Prostate gland (tissue), 2 donors: ENCODE measurements at regions not wholly inside any gene's neighbourhood (a gene's known extent, or its start where the extent isn't known, plus 50 kb on each side); places are given as distances from the start of the nearest gene placed in this dataset.

ENCODE experiments used
- DNase-seq: peaks from one replicate; pipeline ENCODE4 v3.0.0-alpha.2; 2019; ENCODE audit warnings: low spot score
- H3K27ac ChIP-seq, 2 donors: fragments of 200-600 bp; sonication (generic); 2 replicates each; pipeline ENCODE4 v1.5.1; 2017 to 2019
- H3K27me3 ChIP-seq: fragments of 200-600 bp; sonication (generic); replicated peaks from 2 replicates; pipeline ENCODE4 v1.5.1; 2019; ENCODE audit not compliant: insufficient read depth
- H3K36me3 ChIP-seq, 2 donors: fragments of 200-600 bp; sonication (generic); 1 replicate in 1 of 2; 2 replicates in 1 of 2; pipeline versions ENCODE4 v1.5.1 to v1.8.1; 2017 to 2019
- H3K4me1 ChIP-seq: fragments of 200-600 bp; sonication (generic); replicated peaks from 2 replicates; pipeline ENCODE4 v1.5.1; 2019
- H3K4me3 ChIP-seq, 2 donors: fragments of 200-600 bp; sonication (generic); 2 replicates each; pipeline ENCODE4 v1.5.1; 2017 to 2019
- H3K9me3 ChIP-seq: fragments of 200-600 bp; sonication (generic); 2 replicates; pipeline ENCODE4 v1.5.1; 2017
- POLR2A ChIP-seq: fragments of 450-650 bp; IDR thresholded peaks from one replicate; pipeline ENCODE4 v1.6.1; 2016; ENCODE audit warnings: antibody characterized with exemption, mild to moderate bottlenecking
- POLR2AphosphoS5 ChIP-seq: sonication (generic); formaldehyde crosslinking; IDR thresholded peaks from one replicate; pipeline ENCODE4 v1.6.1; 2017; ENCODE audit warnings: antibody characterized with exemption
- WGBS: methylation state at CpG from one replicate; pipeline ENCODE4 v1.1.5; 2018; 5-methylcytosine and 5-hydroxymethylcytosine counted together
- intact Hi-C: fragments of 100-400 bp; cut with DNase I; formaldehyde crosslinking; loops from one replicate; pipeline ENCODE4 v1.14.2; 2022
- TF ChIP-seq, protein P1 (sequence below), 4 experiments: fragments of 200-600 bp in 2 of 4; fragments of 450-650 bp in 2 of 4; sonication (generic) in 2 of 4; IDR thresholded peaks; 1 replicate in 3 of 4; 2 replicates in 1 of 4; pipeline ENCODE4 v1.5.1; 2016 to 2019; ENCODE audit warnings: antibody characterized with exemption in 4 of 4, mild to moderate bottlenecking in 2 of 4, moderate library complexity in 2 of 4

DNA sequence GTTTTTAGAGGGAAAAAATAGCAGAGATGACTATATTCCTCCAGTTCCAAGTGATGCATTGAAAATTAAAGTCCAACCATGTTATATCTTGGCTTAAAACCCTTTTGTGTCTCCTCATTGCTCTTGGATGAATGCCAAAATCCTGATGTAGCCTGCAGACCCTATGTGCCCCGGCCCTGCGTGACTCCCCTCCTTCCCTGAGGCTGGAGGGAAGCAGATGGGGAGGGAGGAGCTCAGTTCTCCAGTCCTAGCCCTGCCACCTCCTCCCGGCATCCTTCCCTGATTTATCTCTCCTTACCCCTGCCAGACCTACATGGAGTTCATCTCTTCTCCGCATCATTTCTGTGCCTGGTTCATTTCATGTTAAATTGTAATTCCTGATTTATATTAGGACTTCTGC lies 397.4 kb downstream of the PTPRU start:
- Histone ChIP-seq H3K27ac (no peak overlapping the region), H3K9me3 (no peaks in the 10 kb centered on the region), H3K27me3 (peaks cover 2% of the 10 kb centered on the region), H3K36me3 (no peaks in the 10 kb centered on the region), H3K4me1 (no peaks in the 10 kb centered on the region), H3K4me3 (no peak overlapping the region)
- TF ChIP-seq POLR2A: no peak
- DNase-seq: no peak
- intact Hi-C loops: no loop called here
- 51% methylated on average over 4 of the region's 4 CpGs for WGBS

DNA sequence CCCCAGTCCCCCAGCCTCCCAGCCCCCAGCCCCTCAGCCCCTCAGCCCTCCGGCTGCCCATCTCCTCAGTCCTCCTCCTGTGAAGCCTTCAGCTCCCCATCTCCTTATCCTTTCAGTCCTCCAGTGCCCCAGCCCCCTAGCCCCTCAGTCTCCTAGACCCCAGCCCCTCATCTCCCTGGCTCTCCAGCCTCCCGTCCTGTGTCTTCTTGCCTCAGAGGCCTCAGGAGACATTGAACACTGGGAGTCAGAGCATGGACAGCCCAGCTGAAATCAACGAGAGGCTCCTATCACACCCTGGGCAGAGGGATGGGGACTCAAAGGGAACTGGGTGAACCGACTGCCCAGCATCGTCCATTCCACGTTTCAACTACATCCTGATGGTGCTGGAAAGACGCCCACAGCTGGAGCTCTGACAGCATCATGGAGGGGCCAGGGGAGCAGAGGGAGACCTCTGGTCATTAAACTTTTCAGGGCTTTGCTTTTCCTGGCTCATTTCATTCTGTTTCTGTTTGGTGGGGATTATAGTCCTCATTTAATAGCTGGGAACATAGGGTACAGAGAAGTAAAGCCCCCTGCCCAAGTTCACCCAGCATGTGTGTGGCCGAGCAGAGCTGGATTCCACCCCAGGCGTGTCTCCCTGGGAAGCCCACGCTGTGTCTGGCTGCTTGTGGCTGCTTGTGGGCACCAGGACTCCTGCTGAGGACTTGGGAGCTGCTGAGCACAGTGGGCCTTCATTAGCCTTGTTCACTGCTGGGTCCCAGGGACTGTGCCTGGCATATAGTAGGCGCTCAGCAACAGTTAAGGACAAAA lies 396.7 kb downstream of the PTPRU start:
- H3K27ac ChIP-seq: no peak overlapping the region
- peaks cover 2% of the 10 kb centered on the region for H3K27me3 ChIP-seq
- H3K4me1 ChIP-seq: no peaks in the 10 kb centered on the region
- no peak overlapping the region for H3K4me3 ChIP-seq
- no peaks in the 10 kb centered on the region for H3K36me3 ChIP-seq
- no peak for TF ChIP-seq POLR2AphosphoS5
- TF ChIP-seq, protein P1, sequence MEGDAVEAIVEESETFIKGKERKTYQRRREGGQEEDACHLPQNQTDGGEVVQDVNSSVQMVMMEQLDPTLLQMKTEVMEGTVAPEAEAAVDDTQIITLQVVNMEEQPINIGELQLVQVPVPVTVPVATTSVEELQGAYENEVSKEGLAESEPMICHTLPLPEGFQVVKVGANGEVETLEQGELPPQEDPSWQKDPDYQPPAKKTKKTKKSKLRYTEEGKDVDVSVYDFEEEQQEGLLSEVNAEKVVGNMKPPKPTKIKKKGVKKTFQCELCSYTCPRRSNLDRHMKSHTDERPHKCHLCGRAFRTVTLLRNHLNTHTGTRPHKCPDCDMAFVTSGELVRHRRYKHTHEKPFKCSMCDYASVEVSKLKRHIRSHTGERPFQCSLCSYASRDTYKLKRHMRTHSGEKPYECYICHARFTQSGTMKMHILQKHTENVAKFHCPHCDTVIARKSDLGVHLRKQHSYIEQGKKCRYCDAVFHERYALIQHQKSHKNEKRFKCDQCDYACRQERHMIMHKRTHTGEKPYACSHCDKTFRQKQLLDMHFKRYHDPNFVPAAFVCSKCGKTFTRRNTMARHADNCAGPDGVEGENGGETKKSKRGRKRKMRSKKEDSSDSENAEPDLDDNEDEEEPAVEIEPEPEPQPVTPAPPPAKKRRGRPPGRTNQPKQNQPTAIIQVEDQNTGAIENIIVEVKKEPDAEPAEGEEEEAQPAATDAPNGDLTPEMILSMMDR (IDR thresholded peaks at IDR 0.05): no peak
- no peak for TF ChIP-seq POLR2A
- intact Hi-C loops: no loop called here
- WGBS: 63% methylated on average over 11 of the region's 11 CpGs
- no peaks in the 10 kb centered on the region for H3K9me3 ChIP-seq
- no peak for DNase-seq

DNA sequence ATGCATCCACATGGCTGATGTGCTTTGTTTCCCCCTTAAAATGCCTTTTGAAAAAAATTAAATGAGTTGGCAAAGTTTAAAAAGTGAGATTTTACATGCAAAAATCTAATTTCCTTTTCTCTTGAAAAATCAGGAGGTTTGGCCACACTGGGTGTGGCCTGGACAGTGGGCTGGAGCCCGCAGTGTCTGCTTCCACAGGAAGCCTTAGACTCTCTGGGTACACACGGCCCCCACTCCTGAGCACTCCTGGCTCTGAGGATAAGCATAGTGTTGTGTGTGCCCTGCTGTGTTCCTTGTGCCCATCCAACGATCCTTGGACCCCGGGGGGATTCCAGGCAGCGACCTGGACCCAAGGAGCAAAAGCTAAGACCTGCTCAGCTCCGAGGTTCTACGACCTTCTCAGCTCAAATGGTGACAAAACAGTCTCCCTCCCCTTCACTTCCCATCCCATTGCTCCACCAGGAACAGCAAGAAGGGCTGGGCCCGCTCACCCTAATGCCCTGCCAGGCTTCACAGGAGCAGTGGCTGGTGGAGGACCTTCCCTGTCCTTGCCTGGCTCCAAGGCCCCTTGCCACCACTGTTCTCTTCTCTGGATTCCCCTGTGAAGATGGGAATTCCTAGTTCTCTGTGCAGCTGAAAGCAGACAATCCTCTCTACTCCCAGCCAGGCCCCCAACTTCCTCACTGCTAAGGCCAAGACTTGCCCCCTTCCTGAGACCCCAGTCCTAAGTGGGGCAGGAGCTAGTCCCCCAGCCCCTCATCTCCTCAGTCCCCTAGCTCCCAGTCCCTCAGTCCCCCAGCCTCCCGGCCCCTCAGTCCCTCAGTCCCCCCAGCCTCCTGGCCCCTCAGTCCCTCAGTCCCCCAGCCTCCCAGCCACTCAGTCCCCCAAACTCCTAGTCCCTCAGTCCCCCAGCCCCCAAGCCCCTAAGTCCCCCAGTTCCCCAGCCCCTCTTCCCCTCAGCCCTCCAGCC lies 395.8 kb downstream of the PTPRU start:
- no peaks in the 10 kb centered on the region for H3K36me3 ChIP-seq
- WGBS: 79% methylated on average over 9 of the region's 9 CpGs
- H3K4me1 ChIP-seq: no peaks in the 10 kb centered on the region
- TF ChIP-seq POLR2A (no peak), POLR2AphosphoS5 (no peak)
- TF ChIP-seq, protein P1 (IDR thresholded peaks at IDR 0.05): no peak
- intact Hi-C loops: no loop called here
- no peak overlapping the region for H3K27ac ChIP-seq
- peaks cover 2% of the 10 kb centered on the region for H3K27me3 ChIP-seq
- DNase-seq: no peak
- no peak overlapping the region for H3K4me3 ChIP-seq
- H3K9me3 ChIP-seq: no peaks in the 10 kb centered on the region

DNA sequence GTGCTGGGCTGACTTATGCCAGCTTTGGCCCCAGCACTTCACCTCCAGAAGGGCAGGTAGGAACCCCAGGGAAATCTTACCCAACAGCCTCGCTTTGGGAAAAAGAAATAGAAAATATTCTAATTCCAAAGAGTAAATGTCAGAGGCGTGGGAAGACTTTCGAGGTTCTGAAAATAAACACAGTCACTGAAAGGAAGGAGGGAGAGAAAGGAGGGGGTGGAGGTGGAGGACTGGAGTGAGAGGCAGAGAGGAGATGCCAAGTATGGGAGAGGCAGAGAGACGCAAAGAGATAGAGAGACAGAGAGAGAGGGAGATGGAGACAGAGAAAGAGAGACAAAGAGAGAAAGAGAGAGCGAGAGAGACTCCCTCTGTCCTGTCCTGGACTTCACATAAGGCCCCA lies 395.0 kb downstream of the PTPRU start:
- H3K36me3 ChIP-seq: no peaks in the 10 kb centered on the region
- TF ChIP-seq, protein P1 (IDR thresholded peaks at IDR 0.05): no peak
- TF ChIP-seq POLR2AphosphoS5: no peak
- H3K27ac ChIP-seq: no peak overlapping the region
- no peak overlapping the region for H3K4me3 ChIP-seq
- intact Hi-C loops: no loop called here
- DNase-seq: no peak
- H3K4me1 ChIP-seq: no peaks in the 10 kb centered on the region
- WGBS: 51% methylated on average over 5 of the region's 5 CpGs
- H3K9me3 ChIP-seq: no peaks in the 10 kb centered on the region
- H3K27me3 ChIP-seq: peaks cover 2% of the 10 kb centered on the region

DNA sequence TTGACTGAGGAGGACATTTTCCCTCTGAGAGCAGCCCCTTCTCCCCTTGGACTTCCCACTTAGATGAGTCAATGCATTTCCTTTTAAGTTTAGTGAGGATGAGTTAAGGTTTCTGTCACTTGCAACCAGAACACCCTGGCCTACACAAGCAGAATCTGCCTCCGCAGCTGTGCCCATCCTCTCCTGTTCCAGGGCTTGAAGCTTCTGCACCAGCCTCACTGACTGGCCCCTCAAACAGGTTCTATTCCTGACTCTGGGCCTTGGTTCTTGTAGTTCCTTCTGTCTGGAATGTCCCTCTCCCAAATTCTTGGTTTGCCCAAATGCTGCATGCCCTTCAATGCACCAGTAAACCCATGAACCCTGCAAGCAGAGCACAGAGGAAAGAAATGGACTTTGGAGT lies 394.4 kb downstream of the PTPRU start:
- Histone ChIP-seq H3K4me1 (no peaks in the 10 kb centered on the region), H3K9me3 (no peaks in the 10 kb centered on the region), H3K27ac (no peak overlapping the region), H3K36me3 (no peaks in the 10 kb centered on the region), H3K27me3 (peaks cover 2% of the 10 kb centered on the region), H3K4me3 (no peak overlapping the region)
- no peak for TF ChIP-seq POLR2AphosphoS5
- TF ChIP-seq, protein P1 (IDR thresholded peaks at IDR 0.05): no peak
- TF ChIP-seq POLR2A: no peak
- 100% methylated on average over 1 of the region's 1 CpG for WGBS
- intact Hi-C loops: no loop called here
- no peak for DNase-seq
